Epidermal melanocyte (primary cell): ENCODE measurements at regions not wholly inside any gene's neighbourhood (a gene's known extent, or its start where the extent isn't known, plus 50 kb on each side); places are given as distances from the start of the nearest gene placed in this dataset.

ENCODE experiments used
- DNase-seq: peaks from one replicate; pipeline ENCODE4 v3.0.0; 2011; ENCODE audit warnings: low spot score; ENCODE audit not compliant: insufficient read length

GRCh38 chr6:87908978-87909811, 138.4 kb upstream of the SPACA1 start:
- DNase-seq = no peak

GRCh38 chr6:87907521-87907920, 140.1 kb upstream of the SPACA1 start:
- DNase-seq = no peak

DNA sequence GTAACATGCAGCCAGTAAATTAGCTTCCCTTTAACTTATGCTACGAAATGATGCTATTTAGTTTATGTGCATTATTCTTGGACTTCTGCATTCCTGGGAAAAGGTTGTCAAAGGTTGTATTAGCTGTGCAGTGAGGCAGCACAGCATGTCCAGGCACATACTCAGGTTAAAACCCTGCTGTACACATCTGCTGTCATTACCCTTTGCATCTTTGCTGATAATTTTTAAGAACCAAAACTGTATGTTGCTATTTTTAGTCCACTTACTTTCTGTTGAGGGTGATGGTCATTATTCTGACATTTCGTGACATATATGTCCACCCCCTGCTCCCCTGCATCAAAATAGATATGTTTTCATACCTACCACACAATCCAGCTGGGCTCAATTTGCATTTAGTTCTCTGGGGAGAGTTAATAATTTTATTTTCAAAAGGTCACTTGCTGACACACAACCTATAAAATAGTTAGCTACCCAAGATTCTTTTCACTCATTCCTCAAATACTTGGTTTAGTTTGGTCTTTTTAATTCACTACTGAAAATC, 142.5 kb upstream of the SPACA1 start:
- DNase-seq = no peak

- DNase-seq = no peak
Observed at GRCh38 chr6:87904011-87904410, 143.6 kb upstream of the SPACA1 start.

GRCh38 chr6:87903323-87903722, 144.3 kb upstream of the SPACA1 start:
- DNase-seq = no peak

GRCh38 chr6:87902383-87902782, 145.3 kb upstream of the SPACA1 start:
- no peak for DNase-seq

DNA sequence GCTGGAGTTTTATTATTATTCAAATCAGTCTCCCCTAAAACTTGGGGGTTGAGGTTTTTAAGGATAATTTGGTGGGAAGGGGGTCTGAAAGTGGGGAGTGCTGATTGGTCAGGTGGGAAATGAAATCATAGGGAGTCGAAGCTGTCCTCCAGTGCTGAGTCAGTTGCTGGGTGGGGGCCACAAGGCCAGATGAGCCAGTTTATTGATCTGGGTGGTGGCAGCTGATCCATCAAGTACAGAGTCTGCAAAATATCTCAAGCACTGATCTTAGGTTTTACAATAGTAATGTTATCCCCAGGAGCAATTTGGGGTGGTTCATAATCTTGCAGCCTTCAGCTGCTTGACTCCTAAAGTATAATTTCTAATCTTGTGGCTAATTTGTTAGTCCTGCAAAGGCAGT, 146.0 kb upstream of the SPACA1 start:
- DNase-seq = no peak

DNA sequence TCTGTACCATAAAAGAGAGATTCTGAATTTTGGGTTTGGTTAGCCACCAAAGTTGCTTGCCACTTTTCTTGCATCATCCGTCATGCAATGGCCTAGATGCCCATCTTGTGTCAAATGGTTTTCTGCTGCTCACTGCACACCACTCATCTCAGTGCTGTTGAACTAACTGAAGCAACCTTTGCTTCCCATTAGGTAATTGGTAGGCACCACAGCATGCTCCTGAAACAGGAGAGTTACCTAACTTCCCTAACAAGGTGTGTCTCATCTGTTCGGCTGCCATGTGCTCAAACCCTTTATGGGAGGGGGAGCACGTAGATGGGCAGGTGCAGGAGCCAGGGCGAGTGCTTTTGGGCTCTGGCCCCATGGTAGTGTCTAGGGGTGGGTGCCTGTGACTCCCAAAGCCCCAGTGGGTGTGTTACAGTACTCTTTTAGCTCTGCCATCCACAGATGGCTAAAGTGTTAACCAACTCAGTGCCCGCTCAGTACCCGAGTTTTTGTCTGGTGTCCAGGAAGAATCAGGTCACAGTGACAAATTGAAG, 147.4 kb upstream of the SPACA1 start:
- no peak for DNase-seq

GRCh38 chr6:87899499-87900147, 148.0 kb upstream of the SPACA1 start:
- DNase-seq = no peak

DNA sequence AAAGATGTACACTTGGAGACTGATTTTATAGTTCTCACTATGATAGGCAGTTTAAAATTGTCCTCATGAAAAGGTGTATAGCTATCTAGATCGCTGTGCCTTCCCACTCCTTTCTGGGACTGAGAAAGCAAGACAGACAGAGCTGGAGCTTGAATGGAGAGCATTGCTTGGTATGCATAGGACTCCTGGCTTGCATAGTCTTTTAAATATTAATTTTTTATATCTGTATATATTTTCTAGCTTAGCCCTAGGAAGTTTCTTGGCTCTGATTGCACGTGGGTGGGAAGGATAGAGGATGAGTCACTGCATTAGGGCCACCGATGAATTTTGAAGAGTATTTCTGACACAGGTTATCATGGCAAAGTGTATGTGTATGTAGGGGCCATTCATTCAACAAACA, 150.0 kb upstream of the SPACA1 start:
- no peak for DNase-seq

DNA sequence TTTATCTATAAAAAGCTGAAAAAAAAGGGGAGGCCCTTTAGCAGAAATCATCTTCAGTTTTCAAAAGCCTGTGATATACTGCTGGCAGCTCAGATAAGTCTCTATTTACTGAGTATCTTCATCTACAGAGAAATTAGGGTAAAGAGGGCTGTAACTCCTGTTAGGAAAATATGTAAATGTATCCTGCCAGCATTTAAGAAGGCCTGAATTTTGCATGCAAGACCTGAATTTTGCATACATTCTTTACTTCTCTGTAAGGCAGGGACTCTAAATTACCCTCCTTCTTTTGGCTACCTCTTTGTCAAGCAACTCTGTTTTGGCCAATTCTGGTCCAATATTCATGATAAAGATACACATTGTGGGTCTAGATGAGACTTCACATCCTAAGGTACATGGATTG, 150.6 kb upstream of the SPACA1 start:
- DNase-seq = no peak

DNA sequence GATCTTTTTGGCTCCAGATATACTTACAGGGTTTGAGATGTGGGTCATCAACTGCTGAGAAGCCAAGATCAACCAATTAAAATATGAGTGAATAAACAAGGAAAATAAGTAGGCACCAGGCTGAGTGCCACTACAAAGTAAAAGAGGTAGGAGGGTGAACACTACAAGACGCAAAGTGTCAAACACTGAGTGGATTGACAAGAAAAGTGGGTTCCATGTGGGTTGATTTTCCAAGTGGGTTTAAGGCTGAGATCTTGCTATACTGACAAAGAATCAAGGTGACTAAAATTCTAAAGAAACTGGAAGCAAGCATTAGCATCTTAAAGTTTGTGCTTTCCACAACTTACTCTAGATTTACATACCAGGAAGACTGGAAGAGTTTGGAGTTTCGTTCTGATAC, 160.4 kb upstream of the SPACA1 start:
- DNase-seq = no peak

- DNase-seq = no peak
Observed at GRCh38 chr6:87884203-87884602, 163.4 kb upstream of the SPACA1 start.

DNA sequence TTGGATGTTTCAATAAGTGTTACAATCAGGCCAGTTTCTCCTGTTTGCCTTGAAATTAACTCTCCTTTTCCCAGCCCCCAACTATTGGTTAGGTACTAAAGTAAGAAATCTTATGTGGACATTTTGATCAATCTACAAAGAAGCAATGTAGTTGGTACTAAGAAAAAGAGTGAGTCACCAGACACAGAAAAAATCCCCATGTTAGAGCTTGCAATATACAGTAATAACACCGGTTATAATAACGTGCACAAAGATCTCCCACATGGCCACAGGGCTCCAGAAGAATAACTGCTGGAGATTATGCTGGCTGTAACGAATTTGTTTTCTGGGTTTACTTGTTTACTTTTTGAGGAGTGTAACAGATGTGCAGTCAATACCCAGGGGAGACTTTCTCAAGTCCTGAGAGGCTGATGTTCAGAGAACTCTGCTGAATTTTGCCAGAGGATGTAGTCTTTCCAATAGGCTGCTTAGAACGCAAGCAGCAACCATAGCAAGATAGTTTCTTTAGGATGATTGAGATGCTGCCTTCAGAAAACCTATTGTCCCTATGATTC, 166.2 kb upstream of the SPACA1 start:
- no peak for DNase-seq

- peak; percentile 25 for DNase-seq
Observed at GRCh38 chr6:87879132-87879861, 168.3 kb upstream of the SPACA1 start.

GRCh38 chr6:87875781-87876180, 171.9 kb upstream of the SPACA1 start:
- no peak for DNase-seq

DNA sequence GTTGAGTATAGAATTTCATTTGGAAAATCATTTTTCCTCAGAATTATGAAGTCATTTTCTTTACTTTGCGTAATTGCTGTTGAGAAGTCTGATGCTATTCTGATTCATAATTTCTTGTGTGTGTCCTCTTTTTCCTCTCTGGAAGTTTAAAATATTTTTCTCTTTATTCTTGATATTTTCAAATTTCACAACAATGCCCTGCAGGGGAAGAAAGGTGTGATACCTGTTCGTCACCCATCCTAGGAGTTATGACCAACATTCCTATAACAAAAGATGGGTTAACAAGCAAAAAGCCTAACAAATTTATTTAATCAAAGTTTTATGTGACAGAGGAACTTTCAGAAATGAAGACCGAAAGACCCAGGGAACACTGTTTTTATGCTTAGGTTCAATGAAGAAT, 171.5 kb upstream of the AKIRIN2 start:
- no peak for DNase-seq

GRCh38 chr6:87870556-87870955, 168.5 kb upstream of the AKIRIN2 start:
- no peak for DNase-seq

DNA sequence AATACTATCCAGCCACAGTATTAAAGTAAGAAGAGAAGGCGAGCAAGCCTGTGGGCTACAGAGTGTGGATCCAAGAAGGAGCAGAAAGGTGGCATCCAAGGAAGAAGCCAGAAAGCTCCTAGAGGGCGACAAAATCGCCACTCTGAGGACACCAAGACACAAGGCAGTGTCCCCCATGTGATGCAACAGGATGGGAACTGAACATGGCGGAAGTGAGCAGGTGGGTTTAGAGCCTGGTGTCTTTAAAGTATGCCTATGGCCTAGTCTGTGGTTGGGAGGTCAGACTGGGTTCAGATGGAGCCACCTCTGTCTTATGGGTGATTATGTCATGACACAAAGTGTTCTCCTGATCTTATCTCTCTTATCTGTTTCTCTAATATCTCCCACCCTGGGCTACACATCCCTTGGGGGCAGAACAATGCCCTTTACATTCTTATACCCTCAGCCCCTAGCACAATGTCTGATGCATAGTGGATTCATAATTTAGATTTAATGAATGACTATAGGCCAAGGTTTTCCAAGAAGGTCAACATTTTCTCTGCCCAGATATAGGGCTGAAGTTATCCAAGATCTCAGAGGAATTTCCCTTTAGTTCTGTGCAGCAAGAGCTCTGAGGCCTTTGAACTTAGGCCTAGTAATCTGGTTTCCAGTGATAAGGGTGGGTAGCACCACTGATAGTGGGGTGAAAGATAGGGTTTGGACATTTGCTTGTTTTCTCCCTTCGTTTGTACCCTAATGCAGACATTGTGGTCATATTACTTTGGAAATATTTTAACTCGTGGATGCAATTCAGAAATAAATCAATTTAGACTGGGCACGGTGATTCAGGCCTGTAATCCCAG, 167.3 kb upstream of the AKIRIN2 start:
- DNase-seq = no peak

DNA sequence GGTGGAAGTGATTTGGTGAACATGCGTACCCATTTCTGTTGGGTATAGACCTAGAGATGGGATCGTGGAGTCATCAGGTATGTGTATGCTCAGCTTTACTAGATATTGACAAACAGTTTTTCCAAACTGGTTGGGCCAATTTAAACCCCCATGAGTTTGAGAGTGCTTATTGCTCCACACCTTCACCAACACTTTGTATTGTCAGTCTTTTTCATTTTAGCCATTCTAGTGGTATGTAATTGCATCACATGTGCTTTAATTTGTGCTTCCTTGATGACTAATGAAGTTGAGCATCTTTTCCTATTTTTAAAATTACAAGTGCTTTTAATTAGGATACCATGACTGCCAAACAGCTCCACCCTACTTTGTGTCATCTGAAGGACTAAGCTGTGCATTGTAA, 158.9 kb upstream of the AKIRIN2 start:
- no peak for DNase-seq

- DNase-seq = no peak
Observed at GRCh38 chr6:87858440-87858839, 156.4 kb upstream of the AKIRIN2 start.
